ENCODE measurements at regions not wholly inside any gene's neighbourhood (a gene's known extent, or its start where the extent isn't known, plus 50 kb on each side); places are given as distances from the start of the nearest gene placed in this dataset.

- TF ChIP-seq CTCF (IDR thresholded peaks at IDR 0.05) (no peak), POLR2A (IDR thresholded peaks at IDR 0.05) (no peak)
These were observed 108.8 kb upstream of the RPL38 start for GRCh38 chr17:74094651-74095050.

Data from body of pancreas (tissue), 4 donors.